ENCODE measurements at regions not wholly inside any gene's neighbourhood (a gene's known extent, or its start where the extent isn't known, plus 50 kb on each side); places are given as distances from the start of the nearest gene placed in this dataset.

DNA sequence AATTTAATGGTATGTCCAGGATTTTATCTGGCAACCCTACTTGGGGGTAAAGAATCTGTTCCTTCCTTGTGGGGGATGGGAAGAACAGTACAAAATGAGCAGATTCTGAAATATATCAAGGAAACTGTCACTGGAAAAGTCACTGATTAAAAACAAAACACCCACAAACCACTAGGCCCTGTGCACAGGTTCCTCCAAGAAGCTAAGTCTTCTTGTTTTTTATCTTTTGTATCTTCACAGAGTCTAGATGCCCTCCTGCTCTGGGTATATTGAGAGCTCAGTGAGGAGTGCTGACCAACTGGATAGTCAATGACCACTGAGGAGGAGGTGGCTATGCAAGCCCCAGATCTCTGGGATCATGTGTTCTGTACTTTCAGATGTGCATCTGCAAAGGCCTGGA, 86.8 kb upstream of the ANKRD1 start:
- no peak for TF ChIP-seq CTCF (IDR thresholded peaks at IDR 0.05; ENCODE audit: low read depth, low read length, missing control alignments)
- in situ Hi-C loops (cut with HindIII; ENCODE audit: low sequenced_read_pairs): no loop called here
- no peak for DNase-seq (ENCODE audit: low read depth)
- no peak overlapping the region for H3K4me3 ChIP-seq (ENCODE audit: low read depth, low read length)

DNA sequence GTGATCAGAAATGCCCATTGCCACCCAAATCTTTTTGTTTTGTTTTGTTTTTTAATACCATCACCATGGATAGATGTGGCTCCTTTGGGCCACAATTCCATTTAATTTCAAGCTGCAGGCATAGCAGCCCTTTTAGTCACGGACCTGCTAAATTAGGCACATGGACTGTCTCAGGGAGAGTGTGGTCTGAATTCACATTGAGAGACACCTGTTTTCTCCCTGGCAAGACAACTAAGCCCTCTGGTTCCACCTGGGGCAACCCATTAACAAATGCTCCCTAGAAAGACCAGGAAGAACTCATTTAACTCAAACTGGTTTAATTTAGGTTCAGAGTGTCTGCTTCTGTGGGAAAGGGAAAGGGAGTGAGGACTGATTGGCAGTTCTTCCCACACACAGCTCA, 88.2 kb upstream of the ANKRD1 start:
- in situ Hi-C loops (cut with HindIII; ENCODE audit: low sequenced_read_pairs): no loop called here
- no peak overlapping the region for H3K4me3 ChIP-seq (ENCODE audit: low read depth, low read length)
- no peak for DNase-seq (ENCODE audit: low read depth)
- no peak for TF ChIP-seq CTCF (IDR thresholded peaks at IDR 0.05; ENCODE audit: low read depth, low read length, missing control alignments)

DNA sequence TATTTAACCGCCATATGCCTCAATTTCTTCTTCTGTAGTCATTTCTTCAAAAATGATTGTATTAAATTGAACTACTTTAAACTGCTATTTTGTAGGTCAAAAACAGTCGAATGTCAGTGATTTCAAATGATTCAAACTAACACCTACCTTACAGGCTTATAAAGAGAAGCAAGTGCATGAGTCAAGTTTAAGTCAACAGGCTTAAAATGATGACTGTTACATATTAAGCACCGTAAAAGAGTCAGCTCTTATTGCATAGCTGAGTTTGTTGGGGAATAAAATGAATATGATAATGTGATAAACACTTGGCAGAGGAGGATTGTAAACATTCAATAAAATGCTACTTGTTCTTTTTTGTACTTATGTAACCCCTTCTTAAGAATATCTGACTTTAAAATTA, 90.1 kb upstream of the ANKRD1 start:
- DNase-seq (ENCODE audit: low read depth): no peak
- no peak for TF ChIP-seq CTCF (IDR thresholded peaks at IDR 0.05; ENCODE audit: low read depth, low read length, missing control alignments)
- in situ Hi-C loops (cut with HindIII; ENCODE audit: low sequenced_read_pairs): no loop called here
- H3K4me3 ChIP-seq (ENCODE audit: low read depth, low read length): no peak overlapping the region

DNA sequence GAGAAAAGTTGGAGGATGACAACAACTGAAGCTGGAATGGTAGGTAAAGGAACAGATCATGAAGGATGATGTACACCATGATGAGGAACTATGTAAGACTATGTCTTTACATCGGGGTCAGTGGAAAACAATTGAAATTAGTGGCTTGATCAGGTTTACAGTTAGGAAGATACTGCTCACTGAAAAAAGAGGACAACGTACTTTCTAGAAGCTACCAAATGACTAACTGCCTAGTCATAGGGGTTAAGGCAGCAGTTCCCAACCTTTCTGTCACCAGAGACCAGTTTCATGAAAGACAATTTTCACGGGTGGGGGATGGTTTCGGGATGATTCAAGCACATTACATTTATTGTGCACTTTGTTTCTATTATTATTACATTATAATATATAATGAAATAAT, 91.6 kb upstream of the ANKRD1 start:
- TF ChIP-seq CTCF (IDR thresholded peaks at IDR 0.05; ENCODE audit: low read depth, low read length, missing control alignments): no peak
- no peak overlapping the region for H3K4me3 ChIP-seq (ENCODE audit: low read depth, low read length)
- DNase-seq (ENCODE audit: low read depth): no peak
- in situ Hi-C loops (cut with HindIII; ENCODE audit: low sequenced_read_pairs): no loop called here

- H3K4me3 ChIP-seq (ENCODE audit: low read depth, low read length): no peak overlapping the region
- in situ Hi-C loops (cut with HindIII; ENCODE audit: low sequenced_read_pairs): no loop called here
- no peak for TF ChIP-seq CTCF (IDR thresholded peaks at IDR 0.05; ENCODE audit: low read depth, low read length, missing control alignments)
- DNase-seq (ENCODE audit: low read depth): no peak
Measured at GRCh38 chr10:91013985-91014384, 93.1 kb upstream of the ANKRD1 start.

GRCh38 chr10:91017198-91017597, 96.3 kb upstream of the ANKRD1 start:
- in situ Hi-C loops (cut with HindIII; ENCODE audit: low sequenced_read_pairs): no loop called here
- no peak for DNase-seq (ENCODE audit: low read depth)
- TF ChIP-seq CTCF (IDR thresholded peaks at IDR 0.05; ENCODE audit: low read depth, low read length, missing control alignments): no peak
- no peak overlapping the region for H3K4me3 ChIP-seq (ENCODE audit: low read depth, low read length)

GRCh38 chr10:91021901-91022300, 101.0 kb upstream of the ANKRD1 start:
- H3K4me3 ChIP-seq (ENCODE audit: low read depth, low read length): no peak overlapping the region
- no peak for TF ChIP-seq CTCF (IDR thresholded peaks at IDR 0.05; ENCODE audit: low read depth, low read length, missing control alignments)
- in situ Hi-C loops (cut with HindIII; ENCODE audit: low sequenced_read_pairs): loop anchor here (5.0 kb wide), 1 partner anchor 40 kb away; no protein-coding TSS in a partner anchor
- DNase-seq (ENCODE audit: low read depth): no peak

Data from astrocyte of the cerebellum (primary cell).